ENCODE measurements at regions not wholly inside any gene's neighbourhood (a gene's known extent, or its start where the extent isn't known, plus 50 kb on each side); places are given as distances from the start of the nearest gene placed in this dataset.
"Not testable (repeated sequence)": the region's sequence is repeated elsewhere in the genome, so short reads cannot be mapped to it uniquely, and the experiment has no call there.

- not testable (repeated sequence) for TF ChIP-seq CTCF (IDR thresholded peaks at IDR 0.05); ZFX (IDR thresholded peaks at IDR 0.05; ENCODE audit: borderline replicate concordance)
Measured at GRCh38 chr2:220613004-220613403, 959.1 kb downstream of the EPHA4 start.

All from 22Rv1 (cell line).